ENCODE measurements at regions not wholly inside any gene's neighbourhood (a gene's known extent, or its start where the extent isn't known, plus 50 kb on each side); places are given as distances from the start of the nearest gene placed in this dataset.

- H3K4me3 ChIP-seq (replicated peaks; ENCODE audit: low read depth, low read length) = no peak overlapping the region
- no peak for DNase-seq (ENCODE audit: extremely low read depth, low read depth)
- TF ChIP-seq CTCF (IDR thresholded peaks at IDR 0.05; ENCODE audit: low read depth, low read length, missing control alignments) = no peak
Measured at GRCh38 chr15:45991863-45992262, 357.0 kb downstream of the SQOR start.

GRCh38 chr15:45993072-45993471 is 358.2 kb downstream of the SQOR start:
- DNase-seq (ENCODE audit: extremely low read depth, low read depth) = no peak
- no peak for TF ChIP-seq CTCF (IDR thresholded peaks at IDR 0.05; ENCODE audit: low read depth, low read length, missing control alignments)
- no peak overlapping the region for H3K4me3 ChIP-seq (replicated peaks; ENCODE audit: low read depth, low read length)

GRCh38 chr15:45993508-45993907 is 358.7 kb downstream of the SQOR start:
- DNase-seq (ENCODE audit: extremely low read depth, low read depth) = no peak
- TF ChIP-seq CTCF (IDR thresholded peaks at IDR 0.05; ENCODE audit: low read depth, low read length, missing control alignments) = no peak
- no peak overlapping the region for H3K4me3 ChIP-seq (replicated peaks; ENCODE audit: low read depth, low read length)

- TF ChIP-seq CTCF (IDR thresholded peaks at IDR 0.05; ENCODE audit: low read depth, low read length, missing control alignments) = no peak
- no peak for DNase-seq (ENCODE audit: extremely low read depth, low read depth)
- no peak overlapping the region for H3K4me3 ChIP-seq (replicated peaks; ENCODE audit: low read depth, low read length)
Measured at GRCh38 chr15:45995800-45996199, 361.0 kb downstream of the SQOR start.

- TF ChIP-seq CTCF (IDR thresholded peaks at IDR 0.05; ENCODE audit: low read depth, low read length, missing control alignments) = no peak
- H3K4me3 ChIP-seq (replicated peaks; ENCODE audit: low read depth, low read length) = no peak overlapping the region
- DNase-seq (ENCODE audit: extremely low read depth, low read depth) = no peak
Measured at GRCh38 chr15:46014532-46014931, 379.7 kb downstream of the SQOR start.

- TF ChIP-seq CTCF (IDR thresholded peaks at IDR 0.05; ENCODE audit: low read depth, low read length, missing control alignments) = no peak
- no peak overlapping the region for H3K4me3 ChIP-seq (replicated peaks; ENCODE audit: low read depth, low read length)
- DNase-seq (ENCODE audit: extremely low read depth, low read depth) = no peak
Measured at GRCh38 chr15:46034755-46035154, 399.9 kb downstream of the SQOR start.

GRCh38 chr15:46039703-46040102 is 404.9 kb downstream of the SQOR start:
- no peak for DNase-seq (ENCODE audit: extremely low read depth, low read depth)
- TF ChIP-seq CTCF (IDR thresholded peaks at IDR 0.05; ENCODE audit: low read depth, low read length, missing control alignments) = no peak
- no peak overlapping the region for H3K4me3 ChIP-seq (replicated peaks; ENCODE audit: low read depth, low read length)
